OCI-LY7 (cell line): ENCODE measurements at regions not wholly inside any gene's neighbourhood (a gene's known extent, or its start where the extent isn't known, plus 50 kb on each side); places are given as distances from the start of the nearest gene placed in this dataset.

Experiments used
- BruUV-seq: library from RNA; stranded (reverse); fragments of 400-500 nt; replicated peaks from 2 replicates; lab custom pipeline; 2021; lab: Mats Ljungman, UMichigan
- CTCF ChIA-PET: fragments of 300-600 bp; sonication (Branson Sonifier 250); formaldehyde crosslinking; loops from one replicate; lab custom pipeline; 2022; ENCODE audit warnings: antibody characterized with exemption; ENCODE audit not compliant: unreplicated experiment; lab: Charles Lee
- POLR2A ChIA-PET: fragments of 300-600 bp; sonication (Branson Sonifier 250); formaldehyde crosslinking; loops from one replicate; lab custom pipeline; 2022; ENCODE audit warnings: antibody characterized with exemption; lab: Charles Lee
- DNase-seq: peaks from one replicate; pipeline ENCODE4 v3.0.0-alpha.2; 2015; ENCODE audit warnings: low spot score
- H2AFZ ChIP-seq: fragments of 200-600 bp; sonication (generic), shearing (Covaris generic); 2 replicates; pipeline ENCODE4 v1.6.1; 2014; ENCODE audit warnings: mild to moderate bottlenecking, antibody characterized with exemption, low read length, moderate library complexity
- H3K27ac ChIP-seq: fragments of 200-600 bp; sonication (generic); 2 replicates; pipeline ENCODE4 v1.5.1; 2014; ENCODE audit warnings: mixed run types, low read depth, mild to moderate bottlenecking, moderate library complexity, low read length, inconsistent platforms; ENCODE audit not compliant: poor library complexity, severe bottlenecking
- H3K36me3 ChIP-seq: fragments of 200-600 bp; sonication (generic); 2 replicates; pipeline ENCODE4 v1.6.1; 2014; ENCODE audit warnings: mild to moderate bottlenecking, antibody characterized with exemption, low read length, moderate library complexity, mixed read lengths; ENCODE audit not compliant: insufficient read depth
- H3K4me1 ChIP-seq: fragments of 200-600 bp; sonication (generic); 2 replicates; pipeline ENCODE4 v1.5.1; 2014; ENCODE audit warnings: mild to moderate bottlenecking, low read length; ENCODE audit not compliant: insufficient read depth, poor library complexity, severe bottlenecking
- H3K4me2 ChIP-seq: fragments of 200-600 bp; sonication (generic); 2 replicates; pipeline ENCODE4 v1.6.1; 2014; ENCODE audit warnings: mild to moderate bottlenecking, low read length
- H3K4me3 ChIP-seq: fragments of 200-600 bp; sonication (generic); 2 replicates; pipeline ENCODE4 v1.5.1; 2014; ENCODE audit warnings: mild to moderate bottlenecking, low read depth, low read length; ENCODE audit not compliant: poor library complexity, severe bottlenecking
- H3K79me2 ChIP-seq: fragments of 200-600 bp; sonication (generic); 2 replicates; pipeline ENCODE4 v1.6.1; 2016; ENCODE audit warnings: low read depth, mild to moderate bottlenecking, low read length, moderate library complexity, mixed read lengths; ENCODE audit not compliant: insufficient read depth
- H3K9me2 ChIP-seq: fragments of 200-600 bp; sonication (generic); 2 replicates; pipeline ENCODE4 v1.6.1; 2016; ENCODE audit warnings: mild to moderate bottlenecking, low read length, mixed read lengths; ENCODE audit not compliant: insufficient read depth
- H3K9me3 ChIP-seq: fragments of 200-600 bp; sonication (generic); 2 replicates; pipeline ENCODE4 v1.6.1; 2014; ENCODE audit warnings: mild to moderate bottlenecking, mixed run types, low read length, mixed read lengths
- H4K20me1 ChIP-seq: fragments of 200-600 bp; sonication (generic); 2 replicates; pipeline ENCODE4 v1.6.1; 2014; ENCODE audit warnings: mild to moderate bottlenecking, antibody characterized with exemption, low read length, moderate library complexity, mixed read lengths; ENCODE audit not compliant: insufficient read depth
- EZH2phosphoT487 ChIP-seq: fragments of 200-600 bp; sonication (generic); IDR thresholded peaks from 2 replicates; pipeline ENCODE4 v1.6.1; 2018; ENCODE audit warnings: low read depth, borderline replicate concordance, mild to moderate bottlenecking, mixed run types, antibody characterized with exemption, low read length, moderate library complexity, mixed read lengths
- intact Hi-C: fragments of 100-400 bp; cut with micrococcal nuclease; formaldehyde crosslinking; loops from one replicate; pipeline ENCODE4 v1.10.0; 2022; ENCODE audit not compliant: unreplicated experiment
- TF ChIP-seq, protein P1 (sequence below): fragments of 200-600 bp; sonication (generic); conservative IDR thresholded peaks from 2 replicates; pipeline ENCODE4 v1.5.1; 2014; ENCODE audit warnings: mild to moderate bottlenecking, antibody characterized with exemption, low read length, moderate library complexity, mixed read lengths

GRCh38 chr6:113352029-113352801 lies 504.9 kb upstream of the MARCKS start:
- Histone ChIP-seq H2AFZ (no peak overlapping the region), H3K4me3 (no peak overlapping the region), H4K20me1 (no peaks in the 10 kb centered on the region), H3K27ac (no peak overlapping the region), H3K9me2 (no peaks in the 10 kb centered on the region), H3K36me3 (no peaks in the 10 kb centered on the region), H3K4me2 (no peak overlapping the region), H3K79me2 (no peaks in the 10 kb centered on the region), H3K9me3 (no peaks in the 10 kb centered on the region), H3K4me1 (no peaks in the 10 kb centered on the region)
- ChIA-PET CTCF (no interaction called here), POLR2A (interaction anchor here (0.5 to 0.9 kb wide), 2 partner anchors 11 to 395 kb away, joined by 3 to 4 read pairs; no protein-coding TSS in a partner anchor)
- intact Hi-C loops = no loop called here
- no TSS peak for BruUV-seq
- DNase-seq = no peak
- no peak for TF ChIP-seq EZH2phosphoT487
- TF ChIP-seq, protein P1, sequence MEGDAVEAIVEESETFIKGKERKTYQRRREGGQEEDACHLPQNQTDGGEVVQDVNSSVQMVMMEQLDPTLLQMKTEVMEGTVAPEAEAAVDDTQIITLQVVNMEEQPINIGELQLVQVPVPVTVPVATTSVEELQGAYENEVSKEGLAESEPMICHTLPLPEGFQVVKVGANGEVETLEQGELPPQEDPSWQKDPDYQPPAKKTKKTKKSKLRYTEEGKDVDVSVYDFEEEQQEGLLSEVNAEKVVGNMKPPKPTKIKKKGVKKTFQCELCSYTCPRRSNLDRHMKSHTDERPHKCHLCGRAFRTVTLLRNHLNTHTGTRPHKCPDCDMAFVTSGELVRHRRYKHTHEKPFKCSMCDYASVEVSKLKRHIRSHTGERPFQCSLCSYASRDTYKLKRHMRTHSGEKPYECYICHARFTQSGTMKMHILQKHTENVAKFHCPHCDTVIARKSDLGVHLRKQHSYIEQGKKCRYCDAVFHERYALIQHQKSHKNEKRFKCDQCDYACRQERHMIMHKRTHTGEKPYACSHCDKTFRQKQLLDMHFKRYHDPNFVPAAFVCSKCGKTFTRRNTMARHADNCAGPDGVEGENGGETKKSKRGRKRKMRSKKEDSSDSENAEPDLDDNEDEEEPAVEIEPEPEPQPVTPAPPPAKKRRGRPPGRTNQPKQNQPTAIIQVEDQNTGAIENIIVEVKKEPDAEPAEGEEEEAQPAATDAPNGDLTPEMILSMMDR = no peak

DNA sequence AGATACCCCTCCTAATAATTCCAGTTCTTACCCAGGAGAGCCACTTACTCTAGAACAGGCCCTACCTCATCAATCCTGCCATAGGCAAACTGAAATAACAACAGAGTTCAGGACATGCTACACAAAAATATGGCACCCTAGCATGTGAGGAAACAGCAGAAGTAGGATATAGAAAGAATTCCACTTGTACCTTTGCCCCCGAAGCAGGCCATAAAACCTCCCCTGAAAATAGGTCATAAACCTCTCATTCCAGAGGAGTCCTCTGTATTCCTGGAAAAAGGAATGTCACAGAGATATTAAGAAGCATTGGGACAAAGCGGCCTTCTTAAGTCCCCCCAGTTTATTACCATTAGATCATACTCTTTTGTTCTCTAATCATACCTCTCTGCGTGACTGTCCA lies 504.3 kb upstream of the MARCKS start:
- BruUV-seq = no TSS peak
- no peak for TF ChIP-seq EZH2phosphoT487
- TF ChIP-seq, protein P1 = no peak
- no peaks in the 10 kb centered on the region for H3K36me3 ChIP-seq
- DNase-seq = no peak
- no peak overlapping the region for H2AFZ ChIP-seq
- intact Hi-C loops = no loop called here
- no peaks in the 10 kb centered on the region for H3K9me3 ChIP-seq
- H3K79me2 ChIP-seq = no peaks in the 10 kb centered on the region
- ChIA-PET POLR2A (no interaction called here), CTCF (no interaction called here)
- H3K4me1 ChIP-seq = no peaks in the 10 kb centered on the region
- no peak overlapping the region for H3K4me2 ChIP-seq
- no peaks in the 10 kb centered on the region for H3K9me2 ChIP-seq
- H3K4me3 ChIP-seq = no peak overlapping the region
- no peaks in the 10 kb centered on the region for H4K20me1 ChIP-seq
- H3K27ac ChIP-seq = no peak overlapping the region

GRCh38 chr6:113353392-113353791 lies 503.8 kb upstream of the MARCKS start:
- Histone ChIP-seq H3K79me2 (no peaks in the 10 kb centered on the region), H3K27ac (no peak overlapping the region), H3K36me3 (no peaks in the 10 kb centered on the region), H3K9me2 (no peaks in the 10 kb centered on the region), H3K4me3 (no peak overlapping the region), H3K4me1 (no peaks in the 10 kb centered on the region), H2AFZ (no peak overlapping the region), H3K9me3 (no peaks in the 10 kb centered on the region), H4K20me1 (no peaks in the 10 kb centered on the region), H3K4me2 (no peak overlapping the region)
- POLR2A ChIA-PET = no interaction called here
- intact Hi-C loops = no loop called here
- CTCF ChIA-PET = no interaction called here
- TF ChIP-seq EZH2phosphoT487 = no peak
- TF ChIP-seq, protein P1 = no peak
- DNase-seq = no peak
- BruUV-seq = no TSS peak
